AG10803 (cell line): ENCODE measurements at regions not wholly inside any gene's neighbourhood (a gene's known extent, or its start where the extent isn't known, plus 50 kb on each side); places are given as distances from the start of the nearest gene placed in this dataset.

Source experiments
- DNase-seq: peaks from one replicate; pipeline ENCODE4 v3.0.0; 2010; ENCODE audit warnings: low read depth
- H3K4me3 ChIP-seq: 2 replicates; pipeline ENCODE4 v1.5.1; 2011; ENCODE audit warnings: mild to moderate bottlenecking, low read length, control low read depth
- TF ChIP-seq, protein P1 (sequence below): conservative IDR thresholded peaks from 2 replicates; pipeline ENCODE4 v1.5.1; 2011; ENCODE audit warnings: mild to moderate bottlenecking, low read length, control low read depth, inconsistent platforms

DNA sequence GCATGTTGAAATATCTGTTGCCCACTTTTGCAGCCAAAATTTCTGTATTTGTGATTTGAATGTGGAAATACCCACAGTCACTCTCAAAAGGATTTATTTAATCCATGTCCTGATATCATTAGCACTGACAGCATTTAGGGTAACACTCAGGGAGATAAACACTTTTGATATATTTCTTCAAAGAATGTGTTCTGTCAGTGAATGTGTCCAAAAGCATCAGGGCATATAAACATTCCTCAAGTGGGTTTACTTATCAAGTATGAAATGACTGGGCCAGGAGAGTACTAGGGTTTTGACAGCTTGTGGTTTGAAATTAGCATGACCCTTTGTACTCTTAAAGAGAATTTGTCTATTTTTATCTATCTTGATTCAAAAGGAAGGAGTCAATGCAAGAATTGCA, 1302.1 kb upstream of the ADGRL2 start:
- no peak overlapping the region for H3K4me3 ChIP-seq
- no peak for DNase-seq
- TF ChIP-seq, protein P1, sequence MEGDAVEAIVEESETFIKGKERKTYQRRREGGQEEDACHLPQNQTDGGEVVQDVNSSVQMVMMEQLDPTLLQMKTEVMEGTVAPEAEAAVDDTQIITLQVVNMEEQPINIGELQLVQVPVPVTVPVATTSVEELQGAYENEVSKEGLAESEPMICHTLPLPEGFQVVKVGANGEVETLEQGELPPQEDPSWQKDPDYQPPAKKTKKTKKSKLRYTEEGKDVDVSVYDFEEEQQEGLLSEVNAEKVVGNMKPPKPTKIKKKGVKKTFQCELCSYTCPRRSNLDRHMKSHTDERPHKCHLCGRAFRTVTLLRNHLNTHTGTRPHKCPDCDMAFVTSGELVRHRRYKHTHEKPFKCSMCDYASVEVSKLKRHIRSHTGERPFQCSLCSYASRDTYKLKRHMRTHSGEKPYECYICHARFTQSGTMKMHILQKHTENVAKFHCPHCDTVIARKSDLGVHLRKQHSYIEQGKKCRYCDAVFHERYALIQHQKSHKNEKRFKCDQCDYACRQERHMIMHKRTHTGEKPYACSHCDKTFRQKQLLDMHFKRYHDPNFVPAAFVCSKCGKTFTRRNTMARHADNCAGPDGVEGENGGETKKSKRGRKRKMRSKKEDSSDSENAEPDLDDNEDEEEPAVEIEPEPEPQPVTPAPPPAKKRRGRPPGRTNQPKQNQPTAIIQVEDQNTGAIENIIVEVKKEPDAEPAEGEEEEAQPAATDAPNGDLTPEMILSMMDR: no peak

DNA sequence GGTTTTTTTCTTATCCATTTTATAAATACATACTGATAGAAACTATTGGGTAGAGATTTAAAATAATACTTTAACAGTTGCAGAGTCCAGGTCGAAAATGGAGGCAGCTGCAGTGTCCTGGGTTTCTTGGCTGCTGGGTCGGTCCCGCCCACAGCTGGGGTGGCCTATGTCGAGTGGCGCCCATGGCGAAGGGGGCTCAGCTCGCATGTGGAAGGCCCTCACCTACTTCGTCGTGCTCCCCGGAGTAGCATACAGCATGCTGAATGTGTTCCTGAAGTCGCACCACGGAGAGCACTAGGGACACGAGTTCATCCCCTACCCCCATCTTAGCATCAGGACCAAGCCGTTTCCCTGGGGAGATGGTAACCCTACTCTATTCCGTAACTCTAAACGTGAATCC, 1304.9 kb upstream of the ADGRL2 start:
- TF ChIP-seq, protein P1: no peak
- DNase-seq: no peak
- H3K4me3 ChIP-seq: no peak overlapping the region

DNA sequence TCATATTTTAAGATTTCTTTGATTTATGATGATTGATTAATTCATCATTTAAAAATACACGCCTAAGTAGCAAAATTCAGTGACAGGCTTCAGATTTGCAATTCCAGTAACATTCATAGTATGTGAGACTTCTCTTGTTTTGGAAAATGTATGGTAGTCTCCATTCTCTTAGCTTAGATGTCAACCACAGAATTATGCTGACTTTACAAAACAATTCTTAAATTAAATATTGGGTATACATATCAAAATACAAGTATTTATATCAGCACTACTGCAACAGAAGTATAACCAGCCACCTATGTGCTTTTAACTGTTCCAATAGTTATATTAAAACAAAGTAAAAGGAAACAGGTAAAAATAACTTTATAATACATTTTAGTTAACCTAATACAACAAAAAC, 1328.6 kb upstream of the ADGRL2 start:
- TF ChIP-seq, protein P1: no peak
- no peak for DNase-seq
- no peak overlapping the region for H3K4me3 ChIP-seq

DNA sequence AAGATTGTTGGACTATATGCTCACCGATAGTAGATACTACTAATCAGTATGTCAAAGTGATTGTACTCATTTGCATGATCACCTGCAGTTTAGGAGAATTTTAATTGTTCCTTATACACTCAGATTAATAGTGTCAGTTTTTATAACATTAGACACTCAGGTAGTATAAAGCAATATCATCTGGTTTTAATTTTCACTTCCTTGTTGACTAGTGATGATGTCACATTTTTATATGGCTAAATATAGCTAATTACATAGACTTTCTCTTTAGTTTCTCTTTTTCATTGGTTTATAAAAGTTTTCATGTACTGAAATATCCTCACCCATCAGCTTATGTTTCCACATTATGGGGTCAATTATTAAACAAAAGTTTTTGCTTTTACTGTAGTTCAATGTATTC, 1332.4 kb upstream of the ADGRL2 start:
- TF ChIP-seq, protein P1: no peak
- DNase-seq: no peak

DNA sequence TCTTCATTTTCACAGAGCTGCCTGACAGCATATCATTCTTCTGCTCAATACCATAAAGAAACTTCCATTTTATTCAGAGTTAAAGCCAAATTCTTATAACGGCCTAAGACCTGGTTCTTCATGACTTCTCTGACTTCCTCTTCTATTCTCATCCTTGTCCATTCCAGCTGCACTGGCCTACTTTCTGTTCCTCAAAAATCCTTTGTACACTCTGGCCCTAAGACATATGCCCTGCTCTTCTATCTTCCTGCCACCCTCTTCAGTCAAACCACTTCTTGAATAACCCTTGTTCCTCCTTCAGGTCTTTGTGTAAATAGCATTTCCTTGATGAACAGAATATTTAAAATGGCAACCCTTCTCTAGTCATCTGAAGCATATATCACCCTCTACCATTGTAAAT, 1338.7 kb upstream of the ADGRL2 start:
- TF ChIP-seq, protein P1: no peak
- no peak for DNase-seq
- H3K4me3 ChIP-seq: no peak overlapping the region

More for the DNA sequence above, 1332.4 kb upstream of the ADGRL2 start:
- H3K4me3 ChIP-seq: no peak overlapping the region

DNA sequence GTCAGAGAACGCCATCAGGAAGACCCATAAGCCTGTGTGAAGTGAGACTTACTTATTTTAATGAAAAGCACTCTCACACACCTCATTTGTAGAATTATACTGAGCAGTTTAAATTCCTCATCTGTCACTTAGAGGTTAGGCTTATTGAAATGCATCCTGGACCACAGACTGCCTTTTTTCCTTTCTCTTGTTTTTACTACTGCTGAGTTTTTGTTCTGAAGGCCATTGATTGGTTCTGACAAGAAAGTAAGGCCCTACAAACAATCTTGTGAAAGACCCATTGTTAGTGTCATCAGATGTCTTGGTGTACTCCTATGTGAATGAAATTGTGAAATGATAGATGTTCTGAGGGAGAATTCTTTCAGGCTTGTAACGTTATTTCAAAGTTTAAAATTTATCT, 1343.3 kb upstream of the ADGRL2 start:
- no peak overlapping the region for H3K4me3 ChIP-seq
- DNase-seq: no peak
- TF ChIP-seq, protein P1: no peak

DNA sequence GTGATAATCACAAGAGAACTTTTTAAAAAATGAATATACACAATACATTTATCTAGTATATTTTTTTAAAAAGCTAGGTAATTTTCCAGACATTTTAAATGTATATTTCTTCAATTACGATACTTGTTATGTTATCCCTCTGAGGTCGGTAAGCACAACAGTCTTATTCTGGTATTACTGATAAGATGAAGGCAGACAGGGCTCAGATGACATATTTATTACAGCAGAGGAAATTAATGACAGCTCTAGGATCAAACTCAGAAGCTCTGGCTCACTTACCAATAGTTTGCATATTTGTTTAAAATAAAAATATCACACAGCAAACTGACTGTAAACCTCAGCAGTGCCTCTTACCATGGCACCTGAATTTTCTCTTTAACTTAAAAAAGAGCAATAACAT, 1347.0 kb upstream of the ADGRL2 start:
- TF ChIP-seq, protein P1: no peak
- H3K4me3 ChIP-seq: no peak overlapping the region
- DNase-seq: no peak
